ENCODE measurements at regions not wholly inside any gene's neighbourhood (a gene's known extent, or its start where the extent isn't known, plus 50 kb on each side); places are given as distances from the start of the nearest gene placed in this dataset.
"Not testable (repeated sequence)": the region's sequence is repeated elsewhere in the genome, so short reads cannot be mapped to it uniquely, and the experiment has no call there.

GRCh38 chr18:66949419-66949818 lies 345.5 kb upstream of the CDH19 start:
- no peak overlapping the region for H3K27ac ChIP-seq
- TF ChIP-seq ZFX (IDR thresholded peaks at IDR 0.05; ENCODE audit: borderline replicate concordance), result no peak
- TF ChIP-seq, protein P1, sequence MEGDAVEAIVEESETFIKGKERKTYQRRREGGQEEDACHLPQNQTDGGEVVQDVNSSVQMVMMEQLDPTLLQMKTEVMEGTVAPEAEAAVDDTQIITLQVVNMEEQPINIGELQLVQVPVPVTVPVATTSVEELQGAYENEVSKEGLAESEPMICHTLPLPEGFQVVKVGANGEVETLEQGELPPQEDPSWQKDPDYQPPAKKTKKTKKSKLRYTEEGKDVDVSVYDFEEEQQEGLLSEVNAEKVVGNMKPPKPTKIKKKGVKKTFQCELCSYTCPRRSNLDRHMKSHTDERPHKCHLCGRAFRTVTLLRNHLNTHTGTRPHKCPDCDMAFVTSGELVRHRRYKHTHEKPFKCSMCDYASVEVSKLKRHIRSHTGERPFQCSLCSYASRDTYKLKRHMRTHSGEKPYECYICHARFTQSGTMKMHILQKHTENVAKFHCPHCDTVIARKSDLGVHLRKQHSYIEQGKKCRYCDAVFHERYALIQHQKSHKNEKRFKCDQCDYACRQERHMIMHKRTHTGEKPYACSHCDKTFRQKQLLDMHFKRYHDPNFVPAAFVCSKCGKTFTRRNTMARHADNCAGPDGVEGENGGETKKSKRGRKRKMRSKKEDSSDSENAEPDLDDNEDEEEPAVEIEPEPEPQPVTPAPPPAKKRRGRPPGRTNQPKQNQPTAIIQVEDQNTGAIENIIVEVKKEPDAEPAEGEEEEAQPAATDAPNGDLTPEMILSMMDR (IDR thresholded peaks at IDR 0.05), result no peak

- no peak for TF ChIP-seq ZFX (IDR thresholded peaks at IDR 0.05; ENCODE audit: borderline replicate concordance)
- TF ChIP-seq, protein P1 (IDR thresholded peaks at IDR 0.05), result no peak
- no peak overlapping the region for H3K27ac ChIP-seq
Measured at GRCh38 chr18:66937546-66937945, 333.7 kb upstream of the CDH19 start.

DNA sequence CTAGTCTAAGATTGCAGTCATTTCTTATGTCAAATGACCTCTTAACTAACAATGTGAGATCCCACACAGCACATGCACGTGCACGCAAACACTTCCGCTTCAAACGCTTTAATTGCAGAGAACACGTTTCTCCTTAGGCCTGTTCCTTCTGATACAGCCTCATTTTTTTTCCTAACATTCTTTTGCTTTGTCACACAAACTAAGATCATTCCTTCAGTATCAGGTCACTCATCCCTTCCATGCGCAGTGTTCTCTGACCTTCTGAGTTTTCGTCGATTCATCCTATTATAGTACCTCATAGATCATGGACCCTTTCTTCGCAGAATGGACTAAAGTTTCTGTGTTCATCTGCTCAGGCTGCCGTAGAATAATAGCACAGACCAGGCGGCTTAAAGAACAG lies 327.1 kb upstream of the CDH19 start:
- no peak overlapping the region for H3K27ac ChIP-seq
- TF ChIP-seq ZFX (IDR thresholded peaks at IDR 0.05; ENCODE audit: borderline replicate concordance), result no peak
- TF ChIP-seq, protein P1 (IDR thresholded peaks at IDR 0.05), result no peak

DNA sequence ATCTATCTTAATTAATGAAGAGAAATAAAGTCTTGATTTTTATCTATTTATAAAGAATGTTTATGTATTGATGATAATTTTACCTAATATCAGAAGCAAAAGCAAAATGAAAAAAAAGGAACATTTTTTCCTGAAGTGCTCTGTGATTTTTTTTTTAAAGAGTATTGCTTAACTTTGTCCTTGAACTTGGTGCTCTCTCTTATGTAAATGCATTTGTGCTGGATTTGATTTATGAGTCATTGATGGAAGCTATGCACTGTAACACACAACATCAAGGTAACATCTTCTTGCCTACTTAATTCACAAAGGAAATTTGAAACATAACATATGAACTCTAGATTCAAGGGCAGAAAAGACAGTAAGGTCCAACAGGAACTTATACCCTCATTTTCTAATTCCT lies 312.9 kb upstream of the CDH19 start:
- no peak for TF ChIP-seq ZFX (IDR thresholded peaks at IDR 0.05; ENCODE audit: borderline replicate concordance)
- TF ChIP-seq, protein P1 (IDR thresholded peaks at IDR 0.05), result no peak
- H3K27ac ChIP-seq, result no peak overlapping the region

GRCh38 chr18:66900837-66901236 lies 296.9 kb upstream of the CDH19 start:
- H3K27ac ChIP-seq, result no peak overlapping the region
- TF ChIP-seq ZFX (IDR thresholded peaks at IDR 0.05; ENCODE audit: borderline replicate concordance), result no peak
- TF ChIP-seq, protein P1 (IDR thresholded peaks at IDR 0.05), result no peak

DNA sequence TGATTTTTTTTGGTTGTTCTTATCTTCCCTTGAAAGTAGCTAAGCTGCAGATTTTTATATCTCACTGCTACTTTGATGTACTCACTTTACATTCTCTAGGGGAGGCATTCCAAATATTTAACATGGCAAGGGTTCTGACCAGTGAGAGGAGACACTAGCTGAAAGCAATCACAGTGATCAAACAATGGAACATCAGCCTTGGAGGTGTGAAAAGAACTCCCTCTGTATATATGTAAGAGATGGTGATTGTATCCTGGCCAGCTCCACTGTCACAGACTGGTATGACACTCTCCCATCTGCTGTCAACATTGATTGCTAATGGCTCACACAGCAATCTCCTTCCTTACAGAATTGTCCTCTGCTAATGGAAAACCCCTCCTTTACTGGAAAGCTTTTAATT lies 291.7 kb upstream of the CDH19 start:
- H3K27ac ChIP-seq, result no peak overlapping the region
- no peak for TF ChIP-seq ZFX (IDR thresholded peaks at IDR 0.05; ENCODE audit: borderline replicate concordance)
- TF ChIP-seq, protein P1 (IDR thresholded peaks at IDR 0.05), result no peak

DNA sequence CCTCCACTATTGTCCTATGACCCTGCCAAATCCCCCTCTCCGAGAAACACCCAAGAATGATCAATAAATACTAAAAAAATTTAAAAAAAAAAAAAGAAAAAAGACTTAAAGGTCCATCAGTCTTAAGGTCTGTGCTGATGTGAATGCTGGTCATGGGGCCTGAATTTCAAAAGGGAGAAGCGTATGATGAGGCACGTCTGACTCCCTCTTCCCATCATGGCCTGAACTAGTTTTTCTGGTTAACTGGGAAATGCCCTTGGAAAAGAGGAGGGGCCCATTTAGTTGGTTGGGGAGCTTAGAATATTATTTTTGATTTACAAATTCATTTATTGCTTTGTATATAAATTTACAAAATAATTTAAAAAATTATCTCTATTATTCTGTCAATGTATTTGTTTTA lies 291.0 kb upstream of the CDH19 start:
- H3K27ac ChIP-seq, result no peak overlapping the region
- no peak for TF ChIP-seq ZFX (IDR thresholded peaks at IDR 0.05; ENCODE audit: borderline replicate concordance)
- TF ChIP-seq, protein P1 (IDR thresholded peaks at IDR 0.05), result no peak

DNA sequence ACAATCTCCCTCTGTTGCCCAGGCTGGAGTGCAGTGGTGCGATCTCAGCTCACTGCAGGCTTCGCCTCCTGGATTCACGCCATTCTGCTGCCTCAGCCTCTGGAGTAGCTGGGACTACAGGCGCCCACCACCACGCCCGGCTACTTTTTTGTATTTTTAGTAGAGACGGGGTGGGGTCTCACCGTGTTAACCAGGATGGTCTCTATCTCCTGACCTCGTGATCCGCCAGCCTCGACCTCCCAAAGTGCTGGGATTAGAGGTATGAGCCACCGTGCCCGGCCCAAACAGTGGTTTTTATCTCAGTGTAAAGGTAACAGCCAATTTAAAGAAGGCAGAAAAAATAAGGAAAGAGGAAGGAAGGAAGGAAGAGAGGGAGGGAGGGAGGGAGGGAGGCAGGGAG lies 288.5 kb upstream of the CDH19 start:
- not testable (repeated sequence) for H3K27ac ChIP-seq

Measured in 22Rv1 (cell line).